ENCODE measurements at regions not wholly inside any gene's neighbourhood (a gene's known extent, or its start where the extent isn't known, plus 50 kb on each side); places are given as distances from the start of the nearest gene placed in this dataset.
A peak's percentile ranks its signal among the peaks of the same experiment; 100 is the strongest.

DNA sequence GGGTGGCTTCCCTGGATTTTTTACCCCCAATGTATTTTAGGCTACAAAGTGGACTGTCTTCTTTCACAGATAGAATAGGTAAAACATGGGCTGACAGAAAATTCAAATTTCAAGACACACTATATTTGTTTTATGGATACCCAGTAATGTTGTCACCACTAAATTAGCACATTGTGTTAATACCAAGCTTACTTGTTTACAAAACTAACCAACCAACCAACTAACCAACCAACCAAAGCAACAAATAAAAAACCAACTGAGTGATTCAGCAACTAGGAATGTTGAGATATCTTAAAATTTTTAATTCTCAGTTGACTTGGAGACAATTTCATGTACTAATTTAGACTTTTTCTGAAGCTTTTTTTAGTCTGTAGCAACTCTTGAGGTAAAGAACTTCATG lies 69.3 kb upstream of the CTSC start:
- ATAC-seq (no peak), DNase-seq (ENCODE audit: low spot score) (no peak)
- intact Hi-C loops (cut with DNase I) = no loop called here

DNA sequence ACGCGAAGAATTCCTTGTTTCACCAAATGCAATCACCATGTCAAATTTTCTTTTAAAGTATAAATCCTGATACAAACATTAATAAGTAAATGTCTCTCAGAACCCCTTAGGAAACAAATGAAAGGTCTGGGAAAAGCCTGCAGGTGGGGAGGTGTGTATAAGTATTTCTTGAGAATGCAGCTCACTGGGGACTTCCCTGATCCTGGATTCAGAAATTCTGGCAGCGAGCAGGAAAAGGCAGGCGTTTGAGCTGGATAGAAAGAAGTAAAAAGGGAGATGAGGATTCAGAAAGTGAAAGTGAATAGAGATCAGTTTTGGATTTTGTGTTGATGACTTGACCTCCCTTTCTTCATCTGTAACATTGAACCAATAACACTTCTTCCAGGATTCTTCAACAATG lies 68.3 kb upstream of the CTSC start:
- DNase-seq (ENCODE audit: low spot score) (no peak), ATAC-seq (no peak)
- intact Hi-C loops (cut with DNase I) = no loop called here

DNA sequence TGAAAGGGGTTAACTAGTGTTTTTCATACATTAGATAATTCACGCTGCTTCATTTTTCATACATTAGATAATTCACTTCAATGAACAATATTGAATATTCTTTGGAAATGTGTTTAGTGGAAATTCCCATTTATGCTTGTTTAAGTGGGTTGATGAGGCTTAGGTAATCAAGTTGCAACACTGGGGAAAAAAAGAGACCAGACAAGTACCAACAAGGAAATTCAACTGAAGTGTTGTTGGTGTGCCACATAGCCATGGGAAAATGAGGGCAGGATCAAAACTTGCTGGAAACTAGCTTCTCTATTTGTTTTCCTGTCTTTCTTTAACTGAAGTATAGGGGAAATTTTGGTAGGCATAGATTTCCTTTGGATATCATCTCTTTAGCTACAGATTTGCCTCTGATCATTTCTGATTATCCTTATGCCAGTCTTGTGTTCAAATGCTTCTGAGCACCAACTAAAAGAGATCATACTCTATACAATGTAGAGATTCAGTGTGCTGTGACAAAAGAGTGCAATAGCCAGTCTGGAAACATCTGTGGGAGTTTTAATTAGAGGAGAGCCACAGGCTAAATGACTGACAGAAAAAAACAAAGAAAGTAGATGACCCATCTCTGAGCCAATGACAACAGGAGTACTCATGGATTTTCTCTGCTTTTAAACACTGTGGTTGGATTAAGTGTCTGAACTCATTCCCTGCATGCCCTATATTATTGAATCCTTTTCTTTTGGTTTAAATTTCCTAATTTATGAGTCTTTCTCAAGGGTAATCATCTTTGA lies 67.6 kb upstream of the CTSC start:
- intact Hi-C loops (cut with DNase I) = no loop called here
- DNase-seq (ENCODE audit: low spot score) (no peak), ATAC-seq (no peak)

DNA sequence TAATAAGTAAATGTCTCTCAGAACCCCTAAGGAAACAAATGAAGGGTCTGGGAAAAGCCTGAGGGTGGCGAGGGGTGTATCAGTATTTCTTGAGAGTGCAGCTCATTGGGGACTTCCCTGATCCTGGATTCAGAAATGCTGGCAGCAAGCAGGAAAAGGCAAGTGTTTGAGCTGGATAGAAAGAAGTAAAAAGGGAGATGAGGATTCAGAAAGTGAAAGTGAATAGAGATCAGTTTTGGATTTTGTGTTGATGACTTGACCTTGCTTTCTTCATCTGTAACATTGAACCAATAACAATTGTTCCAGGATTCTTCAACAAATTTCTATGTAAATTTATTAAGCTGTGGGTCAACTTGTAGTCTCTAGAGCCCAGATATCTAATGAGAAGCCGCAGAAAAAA lies 66.9 kb upstream of the CTSC start:
- no peak for ATAC-seq

DNA sequence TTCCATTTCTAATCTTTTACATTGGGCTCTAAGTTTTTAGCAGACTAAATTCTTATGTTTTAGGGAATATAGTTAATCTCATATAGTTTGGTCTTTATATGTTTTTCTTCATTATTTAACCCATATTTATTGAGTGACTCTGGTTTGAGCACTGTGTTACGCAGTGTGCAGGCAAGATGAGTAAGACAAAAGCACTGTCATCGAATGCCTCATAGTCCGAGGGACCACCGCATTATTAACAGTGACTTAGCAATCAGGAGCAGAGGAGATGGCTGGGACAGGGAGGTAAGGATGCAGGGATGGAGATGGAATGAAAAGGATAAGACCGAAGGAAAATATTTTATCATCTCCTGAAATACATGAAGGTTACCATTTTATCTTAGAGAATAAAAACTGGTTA lies 65.2 kb upstream of the CTSC start:
- intact Hi-C loops (cut with DNase I) = no loop called here
- no peak for ATAC-seq

More for the DNA sequence above, 66.9 kb upstream of the CTSC start:
- intact Hi-C loops (cut with DNase I) = no loop called here
- DNase-seq (ENCODE audit: low spot score) = no peak

DNA sequence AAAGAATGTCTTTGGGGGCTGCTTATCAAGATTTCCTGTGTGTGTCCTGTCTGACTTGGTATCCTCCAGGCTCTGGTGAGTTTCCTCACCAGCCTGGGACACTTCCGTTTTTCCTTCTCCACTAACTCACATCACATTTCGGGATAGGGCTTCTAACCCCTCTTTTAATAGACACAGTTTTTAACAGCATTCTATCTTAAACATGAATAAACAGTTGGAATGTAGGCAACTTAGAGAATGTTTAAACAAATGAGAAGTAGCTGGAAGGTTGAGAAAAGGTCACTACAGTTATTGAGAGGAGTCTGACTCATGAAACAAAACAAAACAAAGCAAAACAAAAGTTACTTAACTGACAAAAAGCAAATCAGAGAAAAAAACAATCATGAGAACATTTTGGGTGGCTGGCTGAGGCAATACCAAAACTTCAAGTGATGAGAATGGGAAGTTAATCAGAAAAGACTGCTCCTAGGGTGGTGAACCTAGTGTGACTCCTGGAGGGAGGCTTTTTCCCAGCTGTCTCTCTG lies 64.7 kb upstream of the CTSC start:
- intact Hi-C loops (cut with DNase I) = no loop called here
- DNase-seq (ENCODE audit: low spot score) = no peak
- peak; percentile 68 for ATAC-seq

More for the DNA sequence above, 65.2 kb upstream of the CTSC start:
- no peak for DNase-seq (ENCODE audit: low spot score)

DNA sequence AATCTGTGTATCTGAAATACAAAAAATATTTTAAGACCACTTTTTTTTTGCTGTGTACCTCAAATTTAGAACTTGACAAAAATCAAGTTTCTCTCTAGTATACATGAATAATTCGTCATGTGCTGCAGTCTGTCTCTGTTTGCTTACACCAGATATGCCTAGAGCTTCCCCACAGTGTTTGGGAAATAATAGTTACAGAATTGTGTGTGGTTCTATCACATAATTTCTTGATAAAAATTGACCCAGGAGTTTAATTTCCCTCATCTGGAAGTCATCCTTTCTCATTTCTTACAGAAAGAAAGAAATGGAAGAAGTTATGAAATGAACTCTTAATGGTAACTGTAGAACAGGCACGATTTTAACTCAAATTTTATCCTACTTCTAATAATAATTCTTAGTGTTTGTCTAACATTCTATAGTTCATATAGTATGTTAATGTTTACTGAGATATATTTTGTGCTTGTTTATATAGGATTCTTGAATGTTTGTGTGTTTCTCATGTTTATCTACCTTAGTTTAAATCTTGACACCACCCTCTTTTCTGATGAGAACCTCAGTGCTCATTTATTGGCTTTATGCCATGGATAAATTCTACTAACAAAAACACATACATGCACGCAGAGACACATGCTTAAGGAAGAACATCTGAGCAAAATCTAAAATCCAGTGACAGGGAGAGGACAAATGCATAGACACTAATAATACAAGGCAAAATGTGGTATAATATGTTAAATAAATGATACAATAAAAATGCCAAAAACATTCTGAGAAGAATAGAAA lies 61.4 kb upstream of the CTSC start:
- DNase-seq (ENCODE audit: low spot score) (no peak), ATAC-seq (peak; percentile 53)
- intact Hi-C loops (cut with DNase I) = no loop called here

DNA sequence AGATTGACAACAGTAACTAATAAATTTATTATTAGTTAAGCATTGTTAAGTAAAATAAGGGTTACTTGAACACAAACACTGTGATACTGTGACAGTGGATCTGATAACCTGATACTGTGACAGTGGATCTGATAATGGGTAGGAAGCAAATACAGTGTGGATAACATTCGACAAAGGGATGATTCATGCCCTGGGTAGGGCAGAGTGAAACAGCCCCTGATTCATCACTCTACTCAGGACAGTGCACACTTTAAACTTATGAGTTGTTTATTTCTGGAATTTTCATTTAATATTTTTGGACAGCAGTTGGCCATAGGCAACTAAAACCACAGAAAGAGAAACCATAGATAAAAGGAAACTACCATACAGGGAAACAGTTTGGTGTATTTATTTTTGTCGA lies 60.8 kb upstream of the CTSC start:
- DNase-seq (ENCODE audit: low spot score) (no peak), ATAC-seq (peak; percentile 69)
- intact Hi-C loops (cut with DNase I) = no loop called here

DNA sequence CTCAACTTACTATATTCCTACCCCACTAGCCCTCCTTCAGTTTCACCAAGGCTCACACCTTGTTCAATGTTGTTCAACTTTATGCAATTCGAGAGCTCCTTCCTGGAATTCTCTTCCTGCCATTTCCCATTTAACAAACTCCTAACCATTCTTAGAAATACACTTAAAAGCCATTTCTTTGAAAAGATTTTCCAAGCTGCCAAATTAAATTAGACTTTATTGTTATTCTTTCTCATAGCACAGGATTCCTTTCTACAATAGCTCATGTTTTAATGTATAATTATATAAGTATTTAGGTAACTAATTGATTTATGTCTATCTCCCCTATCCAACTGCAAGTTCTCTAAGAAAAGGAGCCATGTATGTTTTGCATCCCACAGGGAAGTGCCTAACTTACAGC lies 52.7 kb upstream of the CTSC start:
- ATAC-seq (no peak), DNase-seq (ENCODE audit: low spot score) (no peak)
- intact Hi-C loops (cut with DNase I) = no loop called here

DNA sequence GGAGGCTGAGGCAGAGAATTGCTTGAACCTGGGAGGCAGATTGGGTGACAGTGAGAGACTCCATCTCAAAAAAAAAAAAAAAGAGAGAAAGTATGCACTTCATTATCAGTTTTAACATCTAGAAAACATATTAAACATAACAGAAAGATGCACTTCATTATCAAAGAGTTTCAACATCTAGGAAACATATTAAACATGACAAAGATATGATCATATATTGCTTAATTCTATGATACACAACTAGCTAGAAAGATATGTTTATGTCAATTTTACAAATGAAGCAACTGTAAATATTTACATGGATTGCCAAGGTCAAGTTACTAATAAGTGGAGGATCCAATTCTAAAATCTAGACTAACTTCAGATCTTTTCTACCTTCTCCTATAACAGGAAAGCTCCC lies 50.4 kb upstream of the CTSC start:
- ATAC-seq = no peak
- intact Hi-C loops (cut with DNase I) = no loop called here
- no peak for DNase-seq (ENCODE audit: low spot score)
